Astrocyte (in vitro differentiated cells and primary cell): ENCODE measurements at regions not wholly inside any gene's neighbourhood (a gene's known extent, or its start where the extent isn't known, plus 50 kb on each side); places are given as distances from the start of the nearest gene placed in this dataset.
A peak's percentile ranks its signal among the peaks of the same experiment; 100 is the strongest.

Source experiments
- DNase-seq: peaks from one replicate; pipeline ENCODE4 v3.0.0-alpha.2; 2010; ENCODE audit warnings: low read depth
- FAIRE-seq: peaks from 2 replicates; lab custom pipeline; 2011; peaks lifted over from hg19 to GRCh38; lab: Jason Lieb, UNC
- H2AFZ ChIP-seq: 2 replicates; pipeline ENCODE4 v1.6.0; 2012; ENCODE audit warnings: low read depth, low read length, inconsistent platforms
- H3K27ac ChIP-seq: 2 replicates; pipeline ENCODE4 v1.5.1; 2011; ENCODE audit warnings: low read depth, low read length, inconsistent platforms
- H3K27me3 ChIP-seq: 2 replicates; pipeline ENCODE4 v1.6.0; 2011; ENCODE audit warnings: low read length, inconsistent platforms; ENCODE audit not compliant: insufficient read depth
- H3K36me3 ChIP-seq: 2 replicates; pipeline ENCODE4 v1.5.1; 2011; ENCODE audit warnings: low read length, inconsistent platforms; ENCODE audit not compliant: insufficient read depth
- H3K4me1 ChIP-seq: 2 replicates; pipeline ENCODE4 v1.5.1; 2011; ENCODE audit warnings: low read length, inconsistent platforms; ENCODE audit not compliant: insufficient read depth
- H3K4me2 ChIP-seq: 2 replicates; pipeline ENCODE4 v1.6.0; 2012; ENCODE audit warnings: low read length, inconsistent platforms
- H3K4me3 ChIP-seq: 2 replicates; pipeline ENCODE4 v1.5.1; 2011; ENCODE audit warnings: low read depth, mild to moderate bottlenecking, low read length, inconsistent platforms; ENCODE audit not compliant: insufficient read depth
- H3K79me2 ChIP-seq: 2 replicates; pipeline ENCODE4 v1.6.0; 2012; ENCODE audit warnings: mild to moderate bottlenecking, low read length, inconsistent platforms; ENCODE audit not compliant: insufficient read depth
- H3K9ac ChIP-seq: 2 replicates; pipeline ENCODE4 v1.6.0; 2012; ENCODE audit warnings: mild to moderate bottlenecking, low read length, inconsistent platforms
- H3K9me3 ChIP-seq: 2 replicates; pipeline ENCODE4 v1.5.1; 2012; ENCODE audit warnings: low read depth, mild to moderate bottlenecking, low read length, inconsistent platforms; ENCODE audit not compliant: insufficient read depth
- H4K20me1 ChIP-seq: 2 replicates; pipeline ENCODE4 v1.6.0; 2012; ENCODE audit warnings: low read length, inconsistent platforms; ENCODE audit not compliant: insufficient read depth
- H3K27ac Mint-ChIP-seq: one replicate; pipeline ENCODE4 v1.8.0; 2021; ENCODE audit warnings: mild to moderate bottlenecking, mixed read lengths; ENCODE audit not compliant: unreplicated experiment
- H3K27me3 Mint-ChIP-seq: one replicate; pipeline ENCODE4 v1.8.0; 2021; ENCODE audit warnings: low read depth, mixed read lengths; ENCODE audit not compliant: unreplicated experiment
- H3K36me3 Mint-ChIP-seq: one replicate; pipeline ENCODE4 v1.8.0; 2021; ENCODE audit warnings: low read depth, mixed read lengths; ENCODE audit not compliant: unreplicated experiment
- H3K4me1 Mint-ChIP-seq: one replicate; pipeline ENCODE4 v1.8.0; 2021; ENCODE audit warnings: low read depth, mixed read lengths; ENCODE audit not compliant: unreplicated experiment
- H3K4me3 Mint-ChIP-seq: one replicate; pipeline ENCODE4 v1.8.0; 2021; ENCODE audit warnings: mild to moderate bottlenecking, moderate library complexity, mixed read lengths; ENCODE audit not compliant: unreplicated experiment
- H3K9me3 Mint-ChIP-seq: one replicate; pipeline ENCODE4 v1.8.0; 2021; ENCODE audit warnings: mild to moderate bottlenecking, mixed read lengths; ENCODE audit not compliant: unreplicated experiment
- EZH2 ChIP-seq: IDR thresholded peaks from 2 replicates; pipeline ENCODE4 v1.6.1; 2012; ENCODE audit warnings: mild to moderate bottlenecking, low read length, inconsistent platforms; ENCODE audit not compliant: insufficient read depth
- TF ChIP-seq, protein P1 (sequence below): IDR thresholded peaks from 2 replicates; pipeline ENCODE4 v1.5.1; 2011; ENCODE audit warnings: low read depth, mild to moderate bottlenecking, inconsistent platforms, low read length, moderate library complexity; ENCODE audit not compliant: insufficient read depth

DNA sequence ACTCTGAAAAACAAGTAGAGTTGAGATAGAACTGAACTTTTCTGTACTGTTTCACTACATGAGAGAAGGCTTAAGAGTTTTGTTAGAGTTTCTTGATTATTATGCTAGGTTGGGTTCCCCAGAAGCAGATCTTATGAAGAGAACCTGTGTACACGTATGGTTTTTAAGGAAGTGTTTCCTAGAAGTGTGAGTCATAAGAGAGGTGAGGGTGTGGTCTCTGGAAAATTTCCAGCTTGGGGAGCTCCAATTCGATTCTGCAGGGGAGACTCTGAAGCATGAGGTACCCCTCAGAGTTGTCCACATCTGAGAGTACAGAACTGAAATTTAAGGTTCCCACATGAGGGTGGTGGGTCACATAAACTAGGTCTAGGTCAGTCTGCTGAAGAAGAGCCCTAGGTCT lies 83.3 kb upstream of the MAP2 start:
- no peaks in the 10 kb centered on the region for H3K4me1 Mint-ChIP-seq
- H3K36me3 ChIP-seq: no peaks in the 10 kb centered on the region
- no peak overlapping the region for H3K4me2 ChIP-seq
- H3K79me2 ChIP-seq: no peaks in the 10 kb centered on the region
- TF ChIP-seq, protein P1, sequence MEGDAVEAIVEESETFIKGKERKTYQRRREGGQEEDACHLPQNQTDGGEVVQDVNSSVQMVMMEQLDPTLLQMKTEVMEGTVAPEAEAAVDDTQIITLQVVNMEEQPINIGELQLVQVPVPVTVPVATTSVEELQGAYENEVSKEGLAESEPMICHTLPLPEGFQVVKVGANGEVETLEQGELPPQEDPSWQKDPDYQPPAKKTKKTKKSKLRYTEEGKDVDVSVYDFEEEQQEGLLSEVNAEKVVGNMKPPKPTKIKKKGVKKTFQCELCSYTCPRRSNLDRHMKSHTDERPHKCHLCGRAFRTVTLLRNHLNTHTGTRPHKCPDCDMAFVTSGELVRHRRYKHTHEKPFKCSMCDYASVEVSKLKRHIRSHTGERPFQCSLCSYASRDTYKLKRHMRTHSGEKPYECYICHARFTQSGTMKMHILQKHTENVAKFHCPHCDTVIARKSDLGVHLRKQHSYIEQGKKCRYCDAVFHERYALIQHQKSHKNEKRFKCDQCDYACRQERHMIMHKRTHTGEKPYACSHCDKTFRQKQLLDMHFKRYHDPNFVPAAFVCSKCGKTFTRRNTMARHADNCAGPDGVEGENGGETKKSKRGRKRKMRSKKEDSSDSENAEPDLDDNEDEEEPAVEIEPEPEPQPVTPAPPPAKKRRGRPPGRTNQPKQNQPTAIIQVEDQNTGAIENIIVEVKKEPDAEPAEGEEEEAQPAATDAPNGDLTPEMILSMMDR: no peak
- H3K4me3 Mint-ChIP-seq: no peak overlapping the region
- H3K36me3 Mint-ChIP-seq: no peaks in the 10 kb centered on the region
- H3K9me3 Mint-ChIP-seq: no peaks in the 10 kb centered on the region
- no peak overlapping the region for H3K4me3 ChIP-seq
- FAIRE-seq: no peak
- H3K9ac ChIP-seq: no peak overlapping the region
- no peaks in the 10 kb centered on the region for H3K9me3 ChIP-seq
- H3K27me3 Mint-ChIP-seq: no peaks in the 10 kb centered on the region
- no peaks in the 10 kb centered on the region for H3K4me1 ChIP-seq
- no peak overlapping the region for H2AFZ ChIP-seq
- H3K27ac Mint-ChIP-seq: no peak overlapping the region
- H4K20me1 ChIP-seq: no peaks in the 10 kb centered on the region
- no peaks in the 10 kb centered on the region for H3K27me3 ChIP-seq
- no peak for DNase-seq
- H3K27ac ChIP-seq: no peak overlapping the region

DNA sequence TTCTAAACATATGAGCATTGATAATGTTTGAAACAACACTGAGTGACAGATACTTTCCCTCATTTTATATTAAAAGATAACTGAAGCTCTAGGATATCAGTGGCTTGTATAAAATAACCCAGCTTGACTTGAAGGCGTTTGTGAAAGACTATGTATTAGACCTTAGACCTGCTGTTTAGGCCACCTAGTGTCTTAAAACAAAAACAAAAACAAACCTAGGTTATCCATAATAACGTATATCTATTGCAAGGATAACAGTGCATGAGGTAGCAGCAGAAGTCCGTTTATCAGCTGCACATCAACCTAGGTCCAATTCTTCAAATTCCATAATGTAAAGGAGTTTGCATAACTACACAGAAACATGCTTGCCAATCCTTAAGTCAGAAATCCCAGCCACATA lies 79.5 kb upstream of the MAP2 start:
- Histone ChIP-seq H3K27me3 (no peaks in the 10 kb centered on the region), H2AFZ (no peak overlapping the region), H4K20me1 (no peaks in the 10 kb centered on the region), H3K27ac (no peak overlapping the region), H3K4me3 (no peak overlapping the region), H3K4me1 (no peaks in the 10 kb centered on the region), H3K4me2 (no peak overlapping the region), H3K36me3 (no peaks in the 10 kb centered on the region), H3K9ac (no peak overlapping the region), H3K79me2 (no peaks in the 10 kb centered on the region), H3K9me3 (no peaks in the 10 kb centered on the region)
- FAIRE-seq: no peak
- DNase-seq: no peak
- H3K27ac Mint-ChIP-seq: no peak overlapping the region
- H3K4me1 Mint-ChIP-seq: no peaks in the 10 kb centered on the region
- no peak for TF ChIP-seq EZH2
- TF ChIP-seq, protein P1: no peak
- H3K4me3 Mint-ChIP-seq: no peak overlapping the region
- H3K9me3 Mint-ChIP-seq: no peaks in the 10 kb centered on the region
- H3K36me3 Mint-ChIP-seq: no peaks in the 10 kb centered on the region
- H3K27me3 Mint-ChIP-seq: no peaks in the 10 kb centered on the region

DNA sequence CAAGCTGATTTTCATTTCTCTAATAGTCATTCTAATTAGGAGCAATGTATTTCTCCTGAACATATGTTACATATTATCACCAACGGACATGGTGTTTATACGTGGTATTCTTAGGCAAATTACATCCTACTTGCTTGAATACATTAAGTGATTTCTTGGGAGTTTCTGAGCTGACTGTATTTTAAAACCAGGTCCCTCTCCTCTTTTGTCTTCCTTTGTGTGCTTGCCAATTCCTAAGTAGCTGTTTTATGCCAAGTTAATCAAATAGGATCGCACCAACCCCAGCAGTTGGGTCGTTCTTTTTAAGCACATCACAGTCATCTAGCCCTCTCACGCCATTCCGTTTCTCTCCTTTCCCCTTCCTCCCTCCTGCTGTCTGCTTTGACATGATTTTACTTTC lies 75.4 kb upstream of the MAP2 start:
- H3K4me1 Mint-ChIP-seq: no peaks in the 10 kb centered on the region
- no peaks in the 10 kb centered on the region for H4K20me1 ChIP-seq
- H3K27ac ChIP-seq: no peak overlapping the region
- no peak overlapping the region for H3K9ac ChIP-seq
- H3K27me3 Mint-ChIP-seq: no peaks in the 10 kb centered on the region
- H3K27me3 ChIP-seq: no peaks in the 10 kb centered on the region
- H3K9me3 ChIP-seq: no peaks in the 10 kb centered on the region
- H3K36me3 Mint-ChIP-seq: no peaks in the 10 kb centered on the region
- H3K79me2 ChIP-seq: no peaks in the 10 kb centered on the region
- H3K4me3 Mint-ChIP-seq: no peak overlapping the region
- no peak for FAIRE-seq
- no peaks in the 10 kb centered on the region for H3K36me3 ChIP-seq
- H3K9me3 Mint-ChIP-seq: no peaks in the 10 kb centered on the region
- peak; percentile 2 for DNase-seq
- peak overlapping the region; percentile 9 for H2AFZ ChIP-seq
- H3K4me1 ChIP-seq: no peaks in the 10 kb centered on the region
- no peak overlapping the region for H3K4me2 ChIP-seq
- TF ChIP-seq EZH2: no peak
- TF ChIP-seq, protein P1: no peak
- H3K4me3 ChIP-seq: no peak overlapping the region
- H3K27ac Mint-ChIP-seq: no peak overlapping the region
